Colonic mucosa (tissue), 4 donors: ENCODE measurements at regions not wholly inside any gene's neighbourhood (a gene's known extent, or its start where the extent isn't known, plus 50 kb on each side); places are given as distances from the start of the nearest gene placed in this dataset.

Experiments
- DNase-seq: peaks from one replicate; pipeline ENCODE4 v3.0.0-alpha.2; 2020
- H3K27ac ChIP-seq: fragments of 200-600 bp; one replicate; pipeline ENCODE4 v1.8.0; 2021
- H3K27me3 ChIP-seq: fragments of 200-600 bp; one replicate; pipeline ENCODE4 v1.8.0; 2021
- H3K36me3 ChIP-seq: fragments of 200-600 bp; one replicate; pipeline ENCODE4 v1.8.0; 2021
- H3K4me1 ChIP-seq: fragments of 200-600 bp; one replicate; pipeline ENCODE4 v1.8.0; 2021; ENCODE audit warnings: mild to moderate bottlenecking
- H3K4me3 ChIP-seq: fragments of 200-600 bp; one replicate; pipeline ENCODE4 v1.8.0; 2021
- H3K9ac ChIP-seq, 2 donors: one replicate each; pipeline ENCODE4 v1.7.0; 2013; ENCODE audit warnings: control low read depth in 2 of 2, low read depth in 2 of 2, low read length in 2 of 2
- H3K9me3 ChIP-seq: fragments of 200-600 bp; one replicate; pipeline ENCODE4 v1.8.0; 2021
- CTCF ChIP-seq: fragments of 200-600 bp; IDR thresholded peaks from one replicate; pipeline ENCODE4 v1.8.0; 2022; ENCODE audit warnings: antibody characterized with exemption, mild to moderate bottlenecking
- intact Hi-C: fragments of 100-400 bp; cut with DNase I; formaldehyde crosslinking; loops from one replicate; pipeline ENCODE4 v1.14.1; 2022
- donor health status: healthy.
- donor health status: DM: no; HTN: no; CAD: no.
- donor health status: DM: no; HTN: no; CAD: no.

- Histone ChIP-seq H3K27ac (no peak overlapping the region), H3K27me3 (no peaks in the 10 kb centered on the region), H3K9me3 (no peaks in the 10 kb centered on the region), H3K9ac (no peak overlapping the region), H3K4me1 (no peaks in the 10 kb centered on the region), H3K4me3 (no peak overlapping the region), H3K36me3 (no peaks in the 10 kb centered on the region)
- intact Hi-C loops = no loop called here
- no peak for DNase-seq
- TF ChIP-seq CTCF = no peak
Measured at GRCh38 chr16:8376430-8376829, 213.9 kb downstream of the TMEM114 start.

- H3K9ac ChIP-seq = no peak overlapping the region
Measured at GRCh38 chr16:8375232-8375587, 215.1 kb downstream of the TMEM114 start.

GRCh38 chr16:8374586-8375231, 215.6 kb downstream of the TMEM114 start:
- Histone ChIP-seq H3K9me3 (no peaks in the 10 kb centered on the region), H3K4me1 (no peaks in the 10 kb centered on the region), H3K36me3 (no peaks in the 10 kb centered on the region), H3K27me3 (no peaks in the 10 kb centered on the region), H3K9ac (no peak overlapping the region), H3K27ac (no peak overlapping the region), H3K4me3 (no peak overlapping the region)
- TF ChIP-seq CTCF = no peak
- intact Hi-C loops = no loop called here
- DNase-seq = no peak

More at GRCh38 chr16:8375232-8375587, 215.1 kb downstream of the TMEM114 start:
- H3K9me3 ChIP-seq = no peaks in the 10 kb centered on the region
- H3K4me3 ChIP-seq = no peak overlapping the region
- H3K27ac ChIP-seq = no peak overlapping the region
- intact Hi-C loops = no loop called here
- no peak for DNase-seq
- H3K36me3 ChIP-seq = no peaks in the 10 kb centered on the region
- no peaks in the 10 kb centered on the region for H3K27me3 ChIP-seq
- no peaks in the 10 kb centered on the region for H3K4me1 ChIP-seq
- TF ChIP-seq CTCF = no peak

GRCh38 chr16:8373676-8374431, 216.5 kb downstream of the TMEM114 start:
- intact Hi-C loops = no loop called here
- Histone ChIP-seq H3K27me3 (no peaks in the 10 kb centered on the region), H3K9ac (no peak overlapping the region), H3K4me3 (no peak overlapping the region), H3K36me3 (no peaks in the 10 kb centered on the region), H3K9me3 (no peaks in the 10 kb centered on the region), H3K4me1 (no peaks in the 10 kb centered on the region), H3K27ac (no peak overlapping the region)
- TF ChIP-seq CTCF = no peak
- DNase-seq = no peak

- TF ChIP-seq CTCF = no peak
- Histone ChIP-seq H3K27me3 (no peaks in the 10 kb centered on the region), H3K4me1 (no peaks in the 10 kb centered on the region), H3K9me3 (no peaks in the 10 kb centered on the region), H3K36me3 (no peaks in the 10 kb centered on the region), H3K9ac (no peak overlapping the region), H3K27ac (no peak overlapping the region), H3K4me3 (no peak overlapping the region)
- DNase-seq = no peak
- intact Hi-C loops = no loop called here
Measured at GRCh38 chr16:8372141-8372540, 218.2 kb downstream of the TMEM114 start.
